Trophoblast cell (in vitro differentiated cells and primary cell): ENCODE measurements at regions not wholly inside any gene's neighbourhood (a gene's known extent, or its start where the extent isn't known, plus 50 kb on each side); places are given as distances from the start of the nearest gene placed in this dataset.

Source experiments
- DNase-seq, 2 donors: peaks; one replicate each; pipeline ENCODE4 v3.0.0-alpha.2; 2016
- H2AFZ ChIP-seq: 2 replicates; pipeline ENCODE4 v1.6.1; 2013; ENCODE audit warnings: low read length, moderate library complexity, mild to moderate bottlenecking; ENCODE audit not compliant: insufficient read depth, poor library complexity
- H2AK5ac ChIP-seq: 2 replicates; pipeline ENCODE4 v1.6.1; 2013; ENCODE audit warnings: mild to moderate bottlenecking, low read length
- H2BK120ac ChIP-seq: 2 replicates; pipeline ENCODE4 v1.6.1; 2013; ENCODE audit warnings: low read length, mild to moderate bottlenecking, moderate library complexity; ENCODE audit not compliant: insufficient read depth, poor library complexity
- H2BK12ac ChIP-seq: 2 replicates; pipeline ENCODE4 v1.6.1; 2013; ENCODE audit warnings: mild to moderate bottlenecking, low read length, moderate library complexity
- H2BK5ac ChIP-seq: 2 replicates; pipeline ENCODE4 v1.6.1; 2013; ENCODE audit warnings: low read length, low read depth, moderate library complexity, mild to moderate bottlenecking; ENCODE audit not compliant: poor library complexity
- H3K14ac ChIP-seq: 2 replicates; pipeline ENCODE4 v1.6.1; 2013; ENCODE audit warnings: mild to moderate bottlenecking, low read length
- H3K18ac ChIP-seq: 2 replicates; pipeline ENCODE4 v1.6.1; 2013; ENCODE audit warnings: mild to moderate bottlenecking, low read length
- H3K23ac ChIP-seq: 2 replicates; pipeline ENCODE4 v1.6.1; 2013; ENCODE audit warnings: low read length
- H3K27ac ChIP-seq: 2 replicates; pipeline ENCODE4 v1.5.1; 2013; ENCODE audit warnings: low read depth, mild to moderate bottlenecking, inconsistent platforms, low read length, moderate library complexity
- H3K27me3 ChIP-seq: 2 replicates; pipeline ENCODE4 v1.6.1; 2013; ENCODE audit warnings: inconsistent platforms, mild to moderate bottlenecking, low read length, moderate library complexity; ENCODE audit not compliant: insufficient read depth
- H3K36me3 ChIP-seq, 2 experiments: 1 replicate in 1 of 2; 2 replicates in 1 of 2; pipeline ENCODE4 v1.6.1; 2013; ENCODE audit warnings: low read length in 2 of 2, mild to moderate bottlenecking in 2 of 2, moderate library complexity in 1 of 2; ENCODE audit not compliant: insufficient read depth in 2 of 2, control insufficient read depth in 1 of 2
- H3K4ac ChIP-seq: 2 replicates; pipeline ENCODE4 v1.6.1; 2013; ENCODE audit warnings: low read depth, mild to moderate bottlenecking, low read length, moderate library complexity
- H3K4me1 ChIP-seq, 2 experiments: 1 replicate in 1 of 2; 2 replicates in 1 of 2; pipeline ENCODE4 v1.6.1; 2013; ENCODE audit warnings: low read length in 2 of 2, mild to moderate bottlenecking in 2 of 2, moderate library complexity in 1 of 2; ENCODE audit not compliant: insufficient read depth in 2 of 2, control insufficient read depth in 1 of 2
- H3K4me2 ChIP-seq: 2 replicates; pipeline ENCODE4 v1.6.1; 2013; ENCODE audit warnings: inconsistent platforms, mild to moderate bottlenecking, low read length, moderate library complexity
- H3K4me3 ChIP-seq: 2 replicates; pipeline ENCODE4 v1.5.1; 2013; ENCODE audit warnings: mild to moderate bottlenecking, low read depth, low read length, inconsistent platforms
- H3K79me1 ChIP-seq: one replicate; pipeline ENCODE4 v1.6.1; 2013; ENCODE audit warnings: low read length
- H3K79me2 ChIP-seq: 2 replicates; pipeline ENCODE4 v1.6.1; 2013; ENCODE audit warnings: low read length, mild to moderate bottlenecking; ENCODE audit not compliant: control insufficient read depth, insufficient read depth, poor library complexity
- H3K9ac ChIP-seq: 2 replicates; pipeline ENCODE4 v1.6.1; 2013; ENCODE audit warnings: mild to moderate bottlenecking, low read length
- H3K9me3 ChIP-seq: 2 replicates; pipeline ENCODE4 v1.6.1; 2013; ENCODE audit warnings: low read depth, mild to moderate bottlenecking, control low read depth, inconsistent platforms, low read length; ENCODE audit not compliant: insufficient read depth
- H4K12ac ChIP-seq: 2 replicates; pipeline ENCODE4 v1.6.1; 2013; ENCODE audit warnings: low read depth, mild to moderate bottlenecking, low read length, moderate library complexity
- H4K8ac ChIP-seq: 2 replicates; pipeline ENCODE4 v1.6.1; 2013; ENCODE audit warnings: low read depth, mild to moderate bottlenecking, low read length, moderate library complexity
- H4K91ac ChIP-seq: one replicate; pipeline ENCODE4 v1.6.1; 2013; ENCODE audit warnings: low read depth, mild to moderate bottlenecking, low read length, moderate library complexity
- whole genome bisulfite sequencing: extraction: QIAGEN DNeasy Blood & Tissue Kit; methylation state at CpG from one replicate; pipeline ENCODE4 v1.1.7; 2013; ENCODE audit warnings: missing lambda C conversion rate; ENCODE audit not compliant: insufficient read length, insufficient coverage; ENCODE audit errors: extremely low coverage; 5-methylcytosine and 5-hydroxymethylcytosine counted together

- H3K27me3 ChIP-seq, result peaks cover 4% of the 10 kb centered on the region
- no peak overlapping the region for H3K4me3 ChIP-seq
- no peak overlapping the region for H3K14ac ChIP-seq
- no peak overlapping the region for H3K4me2 ChIP-seq
- H3K4me1 ChIP-seq, result no peaks in the 10 kb centered on the region
- no peak overlapping the region for H4K91ac ChIP-seq
- H3K9ac ChIP-seq, result no peak overlapping the region
- H2AFZ ChIP-seq, result no peak overlapping the region
- no peak overlapping the region for H3K23ac ChIP-seq
- no peak overlapping the region for H3K18ac ChIP-seq
- no peak overlapping the region for H2BK120ac ChIP-seq
- no peak overlapping the region for H3K4ac ChIP-seq
- H3K79me2 ChIP-seq, result no peaks in the 10 kb centered on the region
- no peak overlapping the region for H4K8ac ChIP-seq
- no peak overlapping the region for H3K27ac ChIP-seq
- H3K36me3 ChIP-seq, result no peaks in the 10 kb centered on the region
- H2BK5ac ChIP-seq, result no peak overlapping the region
- H3K79me1 ChIP-seq, result no peaks in the 10 kb centered on the region
- H2BK12ac ChIP-seq, result no peak overlapping the region
- no peak for DNase-seq
- no peaks in the 10 kb centered on the region for H3K9me3 ChIP-seq
- WGBS, result no CpG with 5 or more reads among the region's 1 CpG
- H4K12ac ChIP-seq, result no peak overlapping the region
- H2AK5ac ChIP-seq, result no peak overlapping the region
Observed at GRCh38 chr6:88459643-88460042, 293.5 kb upstream of the CNR1 start.

- no peaks in the 10 kb centered on the region for H3K4me1 ChIP-seq
- no peak overlapping the region for H2AFZ ChIP-seq
- H3K79me1 ChIP-seq, result no peaks in the 10 kb centered on the region
- H3K27ac ChIP-seq, result no peak overlapping the region
- H3K9ac ChIP-seq, result no peak overlapping the region
- H3K9me3 ChIP-seq, result no peaks in the 10 kb centered on the region
- H3K79me2 ChIP-seq, result no peaks in the 10 kb centered on the region
- H2AK5ac ChIP-seq, result no peak overlapping the region
- no peak for DNase-seq
- no CpG with 5 or more reads among the region's 1 CpG for WGBS
- no peak overlapping the region for H3K23ac ChIP-seq
- no peak overlapping the region for H2BK12ac ChIP-seq
- H3K18ac ChIP-seq, result no peak overlapping the region
- no peak overlapping the region for H2BK5ac ChIP-seq
- no peak overlapping the region for H2BK120ac ChIP-seq
- H4K91ac ChIP-seq, result no peak overlapping the region
- no peak overlapping the region for H3K14ac ChIP-seq
- no peak overlapping the region for H3K4ac ChIP-seq
- no peaks in the 10 kb centered on the region for H3K36me3 ChIP-seq
- no peak overlapping the region for H4K8ac ChIP-seq
- no peak overlapping the region for H3K4me2 ChIP-seq
- H4K12ac ChIP-seq, result no peak overlapping the region
- peaks cover 4% of the 10 kb centered on the region for H3K27me3 ChIP-seq
- no peak overlapping the region for H3K4me3 ChIP-seq
Observed at GRCh38 chr6:88459189-88459588, 293.0 kb upstream of the CNR1 start.

GRCh38 chr6:88458662-88459061 lies 292.5 kb upstream of the CNR1 start:
- no peak overlapping the region for H4K8ac ChIP-seq
- no peak overlapping the region for H2AK5ac ChIP-seq
- DNase-seq, result no peak
- H3K4ac ChIP-seq, result no peak overlapping the region
- H3K18ac ChIP-seq, result no peak overlapping the region
- WGBS, result no CpG with 5 or more reads among the region's 3 CpGs
- no peak overlapping the region for H3K27ac ChIP-seq
- H3K9me3 ChIP-seq, result no peaks in the 10 kb centered on the region
- no peaks in the 10 kb centered on the region for H3K79me2 ChIP-seq
- no peak overlapping the region for H2BK120ac ChIP-seq
- H4K91ac ChIP-seq, result no peak overlapping the region
- no peak overlapping the region for H3K9ac ChIP-seq
- no peak overlapping the region for H3K4me3 ChIP-seq
- H3K27me3 ChIP-seq, result peaks cover 4% of the 10 kb centered on the region
- no peak overlapping the region for H3K23ac ChIP-seq
- no peaks in the 10 kb centered on the region for H3K79me1 ChIP-seq
- no peak overlapping the region for H2AFZ ChIP-seq
- no peak overlapping the region for H4K12ac ChIP-seq
- no peaks in the 10 kb centered on the region for H3K4me1 ChIP-seq
- no peak overlapping the region for H2BK12ac ChIP-seq
- H3K4me2 ChIP-seq, result no peak overlapping the region
- H2BK5ac ChIP-seq, result no peak overlapping the region
- no peak overlapping the region for H3K14ac ChIP-seq
- no peaks in the 10 kb centered on the region for H3K36me3 ChIP-seq

GRCh38 chr6:88456221-88456859 lies 290.2 kb upstream of the CNR1 start:
- no peak overlapping the region for H3K23ac ChIP-seq
- H3K4me2 ChIP-seq, result no peak overlapping the region
- H4K91ac ChIP-seq, result no peak overlapping the region
- peaks cover 4% of the 10 kb centered on the region for H3K27me3 ChIP-seq
- no peak overlapping the region for H3K4me3 ChIP-seq
- H3K36me3 ChIP-seq, result no peaks in the 10 kb centered on the region
- no peak overlapping the region for H3K9ac ChIP-seq
- no peak overlapping the region for H4K12ac ChIP-seq
- H2AK5ac ChIP-seq, result no peak overlapping the region
- H3K79me1 ChIP-seq, result no peaks in the 10 kb centered on the region
- no peak overlapping the region for H3K18ac ChIP-seq
- no peak overlapping the region for H2BK12ac ChIP-seq
- no peak overlapping the region for H2BK5ac ChIP-seq
- H3K79me2 ChIP-seq, result no peaks in the 10 kb centered on the region
- H3K4me1 ChIP-seq, result no peaks in the 10 kb centered on the region
- no peaks in the 10 kb centered on the region for H3K9me3 ChIP-seq
- DNase-seq, result no peak
- H4K8ac ChIP-seq, result no peak overlapping the region
- H2BK120ac ChIP-seq, result no peak overlapping the region
- no CpG with 5 or more reads among the region's 1 CpG for WGBS
- H2AFZ ChIP-seq, result no peak overlapping the region
- no peak overlapping the region for H3K4ac ChIP-seq
- no peak overlapping the region for H3K27ac ChIP-seq
- H3K14ac ChIP-seq, result no peak overlapping the region
